NCI-H146 (cell line): ENCODE measurements at regions not wholly inside any gene's neighbourhood (a gene's known extent, or its start where the extent isn't known, plus 50 kb on each side); places are given as distances from the start of the nearest gene placed in this dataset.

Source experiments
- DNase-seq: peaks from one replicate; lab custom pipeline; 2025; lab: John Stamatoyannopoulos, UW

DNA sequence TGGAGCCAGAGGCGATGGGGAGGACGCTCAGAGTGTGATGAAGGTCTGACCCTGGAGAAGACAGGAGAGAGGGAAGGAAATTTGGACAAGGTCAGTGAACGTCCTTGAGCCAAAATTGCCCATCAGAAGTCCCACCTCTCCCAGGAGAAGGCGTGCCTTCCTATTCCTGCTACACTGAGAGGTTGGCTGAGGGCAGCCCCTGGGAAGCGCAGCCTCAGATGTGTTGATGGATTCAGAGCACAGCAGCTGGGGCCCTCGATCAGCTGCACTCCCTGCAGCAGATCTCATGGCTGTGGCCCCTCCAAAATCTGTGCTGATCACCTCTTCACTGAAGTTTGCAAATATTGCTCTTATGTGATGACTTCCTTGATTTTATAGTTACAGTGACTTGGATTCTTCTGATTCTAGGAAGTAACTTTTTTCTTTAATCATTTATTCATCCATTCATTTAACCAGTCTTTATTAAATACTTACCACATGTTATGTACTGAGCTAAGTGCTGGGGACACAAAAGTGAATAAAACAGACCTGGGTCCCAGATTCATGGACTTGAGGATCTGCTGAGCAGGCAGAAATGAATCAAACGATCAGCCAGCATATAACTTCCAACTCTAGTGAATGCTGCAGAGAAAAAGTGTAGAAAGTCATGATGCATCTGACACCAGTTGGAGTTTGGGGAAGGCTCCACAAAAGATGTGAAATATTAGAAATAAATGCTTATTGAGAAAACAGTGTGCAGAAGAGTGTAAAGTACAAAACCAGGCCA is 69.6 kb upstream of the ARMC2 start:
- no peak for DNase-seq

DNA sequence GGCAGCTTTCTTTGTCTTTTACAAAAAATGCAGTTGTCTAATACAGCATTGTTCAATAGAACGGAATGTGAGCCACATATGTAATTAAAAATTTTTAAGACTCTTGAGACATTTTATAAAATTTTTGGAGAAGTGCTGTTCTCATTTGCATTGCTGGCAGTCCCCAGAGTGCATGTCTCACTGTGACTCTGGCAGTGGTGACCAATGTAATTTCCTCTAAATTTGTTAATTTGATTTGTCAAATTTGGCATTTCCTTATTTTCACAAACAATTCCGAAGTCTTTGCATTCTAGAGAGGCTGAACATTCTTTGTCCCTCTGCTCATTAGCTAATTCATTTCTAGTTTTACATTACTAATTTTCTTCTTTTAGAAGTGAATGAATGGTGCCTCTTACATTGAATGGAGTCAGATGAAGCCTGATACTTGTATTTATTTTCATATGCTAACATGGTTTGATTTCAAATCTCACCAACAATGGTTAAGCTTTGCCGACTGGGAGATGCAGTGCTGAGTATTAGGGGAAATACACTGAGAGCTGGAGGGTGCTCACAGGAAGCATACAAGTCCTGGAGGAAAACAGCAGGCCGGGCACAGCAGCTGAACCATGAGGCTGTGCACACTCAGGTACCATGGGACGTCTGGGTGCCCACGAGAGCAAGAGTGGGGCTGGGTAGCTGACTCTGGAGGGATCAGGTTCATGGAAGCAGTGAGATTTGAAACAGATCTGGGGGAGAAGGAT is 68.5 kb upstream of the ARMC2 start:
- DNase-seq, result no peak

DNA sequence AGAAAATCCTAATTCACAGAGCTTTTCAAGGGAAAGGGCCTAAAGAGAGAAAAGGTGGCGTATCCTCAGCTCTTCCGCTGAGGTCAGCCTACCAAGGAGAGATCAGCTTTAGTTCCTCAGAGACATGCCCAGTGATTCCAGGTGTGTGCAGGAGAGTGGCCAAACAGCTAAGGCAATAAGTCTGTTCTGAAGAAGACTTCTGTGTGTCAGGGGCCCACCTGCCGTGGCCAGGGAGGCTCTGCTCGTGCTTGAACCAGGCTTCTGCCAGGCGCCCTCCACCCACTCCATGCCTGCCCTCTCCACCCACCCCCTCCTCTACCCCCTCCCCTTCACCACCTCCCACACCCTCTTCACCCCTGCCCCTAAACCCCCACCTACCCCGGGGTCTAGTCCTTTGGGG is 67.4 kb upstream of the ARMC2 start:
- DNase-seq, result no peak

DNA sequence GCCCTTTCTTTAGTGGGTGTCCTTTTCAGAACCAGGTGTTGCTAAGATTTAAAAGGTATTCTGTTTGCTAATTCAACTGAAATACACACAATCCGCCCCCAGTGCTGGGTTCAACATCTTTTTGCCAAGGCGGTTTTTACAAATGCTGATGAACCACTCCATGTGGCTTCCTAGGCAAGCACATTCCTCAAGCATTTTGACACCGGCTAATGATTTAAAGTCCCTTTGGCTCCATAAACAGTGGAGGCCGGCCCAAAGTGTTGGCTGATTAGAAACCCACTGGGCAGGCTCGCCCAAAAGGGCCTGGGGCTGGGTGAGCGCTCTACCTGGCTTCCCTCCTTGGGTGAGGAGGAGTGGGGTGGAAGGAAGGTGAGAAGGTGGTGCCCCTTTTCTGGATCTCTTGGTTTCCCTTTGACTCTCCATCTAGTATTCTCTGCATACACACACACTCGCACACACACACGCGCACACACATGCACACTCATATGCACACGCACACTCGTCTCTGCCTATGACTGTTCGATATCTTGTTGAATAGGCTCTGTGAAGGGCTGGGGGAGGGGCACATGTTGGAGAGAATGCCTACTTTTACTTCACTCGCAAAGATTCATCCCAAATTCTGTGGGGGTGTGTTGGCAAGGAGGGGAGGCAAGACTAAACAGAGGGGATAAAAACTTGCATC is 66.7 kb upstream of the ARMC2 start:
- no peak for DNase-seq

DNA sequence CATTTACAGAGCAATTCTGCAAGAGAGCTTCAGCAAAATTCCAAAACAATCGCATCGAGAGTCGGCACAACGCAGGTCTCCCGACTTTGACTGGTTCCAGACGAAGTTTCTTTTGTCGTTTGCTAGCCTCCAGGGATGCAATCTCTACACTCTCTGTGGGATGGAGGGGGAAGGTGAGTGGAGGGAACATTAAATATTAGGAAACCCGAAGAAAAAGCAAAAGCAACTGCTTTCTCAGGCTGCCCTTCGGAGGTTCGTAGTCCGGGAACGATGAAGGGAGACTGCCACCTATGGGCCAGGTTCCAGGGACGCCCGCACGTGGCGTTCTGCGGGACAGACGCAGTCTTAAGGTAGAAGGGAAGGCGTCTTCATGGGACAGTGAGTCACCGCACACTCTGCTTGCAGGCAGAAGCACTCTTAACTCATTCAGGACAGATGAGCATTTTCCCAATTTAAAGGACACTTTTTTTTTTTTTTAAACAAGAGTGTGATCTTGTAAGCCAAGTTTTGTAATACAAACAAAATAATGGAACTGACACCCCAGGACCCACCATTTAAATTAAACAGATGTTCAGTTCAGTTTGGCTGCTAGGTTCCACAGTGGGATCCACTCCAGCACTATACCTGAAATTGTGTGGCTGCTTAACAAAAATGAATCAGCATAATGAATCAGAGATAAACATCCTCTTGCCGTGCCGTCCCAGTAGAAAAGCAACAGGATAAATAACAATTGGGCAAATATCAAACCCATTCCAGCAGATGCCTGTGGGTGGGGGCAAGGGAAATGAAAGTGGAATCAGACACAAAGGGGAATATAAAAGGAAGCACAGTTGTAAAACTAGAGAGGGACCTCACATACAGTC is 65.8 kb upstream of the ARMC2 start:
- DNase-seq, result peak; percentile 58

DNA sequence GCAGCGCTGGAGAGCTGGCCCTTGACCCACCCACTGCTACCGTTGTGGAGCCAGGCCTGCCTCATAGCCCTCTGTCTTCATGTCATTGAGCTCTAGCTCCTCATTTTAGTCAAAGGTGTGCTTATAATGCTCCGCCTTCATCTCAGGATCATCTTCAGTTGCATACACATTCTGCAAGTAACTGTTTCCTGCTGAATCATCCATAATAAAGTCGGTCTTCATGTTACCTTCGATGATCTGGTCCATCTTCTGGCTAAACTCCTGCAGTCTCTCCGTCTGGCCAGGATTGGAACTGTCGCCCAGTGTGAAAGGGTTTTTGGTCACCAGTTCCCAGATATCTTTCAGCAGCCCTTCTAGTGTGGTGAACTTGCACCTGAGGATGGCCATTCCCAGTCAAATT is 62.6 kb upstream of the ARMC2 start:
- DNase-seq, result no peak

DNA sequence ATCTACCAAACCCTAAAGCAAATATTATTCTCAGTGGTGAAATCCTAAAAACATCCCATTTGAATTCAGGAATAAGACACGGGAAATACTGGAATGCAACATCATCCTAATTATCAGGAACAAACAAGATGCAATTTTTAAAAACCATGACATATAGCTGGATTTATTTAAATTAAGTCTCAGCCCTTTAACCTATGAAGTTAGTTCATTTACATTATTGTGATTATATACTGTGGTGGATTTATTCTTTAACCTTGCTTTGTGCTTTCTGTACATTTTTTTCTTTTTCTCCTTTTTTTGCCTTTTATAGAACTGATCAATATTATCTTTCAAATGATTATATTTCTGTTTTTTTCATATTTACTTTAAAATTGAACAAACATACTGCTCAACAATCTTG is 59.8 kb upstream of the ARMC2 start:
- DNase-seq, result no peak

DNA sequence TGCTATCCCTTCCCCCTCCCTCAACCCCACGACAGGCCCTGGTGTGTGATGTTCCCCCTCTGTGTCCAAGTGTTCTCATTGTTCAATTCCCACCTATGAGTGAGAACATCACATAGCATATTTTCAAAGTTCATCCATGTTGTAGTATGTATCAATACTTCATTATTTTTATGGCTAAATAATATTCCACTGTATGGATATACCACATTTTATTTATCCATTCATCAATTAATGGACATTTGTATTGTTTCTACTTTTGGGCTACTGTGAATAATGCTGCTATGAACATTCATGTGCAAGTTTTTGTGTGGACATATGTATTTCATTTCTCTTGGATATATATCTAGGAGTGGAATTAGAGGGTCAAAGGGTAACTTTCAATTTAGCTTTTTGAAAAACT is 58.7 kb upstream of the ARMC2 start:
- DNase-seq, result no peak

DNA sequence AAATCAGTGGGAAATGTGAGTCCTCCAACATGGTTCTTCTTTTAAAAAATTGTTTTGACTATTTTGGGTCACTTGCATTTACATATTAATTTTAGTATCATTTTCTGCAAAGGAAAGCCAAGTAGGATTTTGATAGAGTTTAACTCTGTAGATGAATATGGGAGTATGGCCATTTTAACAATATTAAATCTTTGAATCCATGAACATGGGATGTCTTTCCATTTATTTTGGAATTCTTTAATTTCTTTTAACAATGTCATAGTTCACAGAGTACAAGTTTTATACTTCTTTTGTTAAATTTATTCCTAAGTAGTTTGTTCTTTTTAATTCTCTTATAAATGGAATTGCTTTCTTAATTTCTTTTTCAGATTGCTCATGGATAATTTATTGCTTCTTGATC is 56.5 kb upstream of the ARMC2 start:
- DNase-seq, result no peak

DNA sequence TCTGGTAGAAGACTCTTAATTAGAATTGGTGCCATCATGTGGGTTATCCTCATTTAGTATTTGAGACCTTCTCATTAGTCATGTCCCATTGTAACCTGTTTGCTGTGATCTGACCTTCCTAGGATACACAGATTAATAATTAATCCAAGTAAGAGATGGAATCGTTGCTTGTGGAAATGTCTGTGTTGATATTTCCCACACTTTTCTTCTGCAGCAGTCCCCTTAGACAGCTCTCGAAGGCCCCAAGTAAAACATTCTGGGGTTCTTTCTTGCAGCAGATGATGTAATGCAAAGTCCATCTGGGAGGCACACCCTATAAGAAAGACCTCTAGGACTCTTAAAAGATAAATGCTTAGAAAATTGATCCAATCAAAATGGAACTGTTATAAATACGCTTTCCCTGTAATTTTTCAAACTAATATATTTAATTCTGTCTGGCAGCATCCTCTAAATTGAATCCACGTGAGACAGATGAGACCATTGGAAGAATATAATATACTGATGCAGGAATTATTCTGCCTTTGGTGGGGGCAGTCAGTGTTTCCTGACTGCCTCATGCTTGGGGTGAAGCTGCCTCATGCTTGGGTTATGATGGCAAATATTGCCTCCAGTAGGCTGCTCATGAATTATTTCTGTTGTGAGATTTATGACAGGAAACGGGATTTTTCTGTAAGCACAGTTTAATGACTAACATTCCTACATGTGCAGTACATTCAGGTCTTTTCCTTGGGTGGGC is 54.5 kb upstream of the ARMC2 start:
- no peak for DNase-seq

DNA sequence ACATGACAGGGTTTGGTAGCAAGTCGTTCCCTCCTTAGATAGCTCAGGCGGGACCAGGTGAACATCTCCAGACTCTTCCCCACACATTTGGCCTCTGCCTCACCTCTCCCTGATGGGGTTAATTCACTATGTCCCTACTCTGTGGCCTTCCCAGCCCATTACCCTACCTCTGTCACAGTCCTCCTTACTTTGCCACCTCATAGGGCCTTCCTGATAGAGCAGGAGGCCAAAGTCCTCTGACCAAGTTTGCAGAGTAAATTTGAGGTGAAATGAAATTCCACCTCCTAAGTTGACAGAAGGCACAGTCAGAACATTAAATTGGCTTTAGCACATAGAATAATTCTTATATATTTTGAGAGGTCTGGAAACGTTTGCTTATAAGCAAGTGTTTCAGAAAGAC is 53.1 kb upstream of the ARMC2 start:
- no peak for DNase-seq

DNA sequence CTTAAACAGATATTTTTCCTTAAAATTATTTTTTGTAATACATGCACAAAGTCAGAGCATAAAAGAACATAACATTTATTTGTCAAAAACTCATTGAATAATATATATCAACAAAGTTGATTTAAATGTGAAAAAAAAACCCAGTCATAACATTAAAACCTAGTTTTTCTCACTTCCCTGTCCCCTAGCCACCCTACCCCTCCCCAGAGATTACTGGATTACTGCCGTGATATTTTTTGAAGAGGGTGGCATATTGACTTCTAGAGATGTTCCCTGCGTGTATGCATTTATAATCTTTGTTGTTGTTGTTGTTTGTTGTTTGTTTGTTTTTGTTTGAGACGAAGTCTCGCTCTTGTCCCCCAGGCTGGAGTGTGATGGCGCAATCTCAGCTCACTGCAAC is 52.4 kb upstream of the ARMC2 start:
- no peak for DNase-seq

DNA sequence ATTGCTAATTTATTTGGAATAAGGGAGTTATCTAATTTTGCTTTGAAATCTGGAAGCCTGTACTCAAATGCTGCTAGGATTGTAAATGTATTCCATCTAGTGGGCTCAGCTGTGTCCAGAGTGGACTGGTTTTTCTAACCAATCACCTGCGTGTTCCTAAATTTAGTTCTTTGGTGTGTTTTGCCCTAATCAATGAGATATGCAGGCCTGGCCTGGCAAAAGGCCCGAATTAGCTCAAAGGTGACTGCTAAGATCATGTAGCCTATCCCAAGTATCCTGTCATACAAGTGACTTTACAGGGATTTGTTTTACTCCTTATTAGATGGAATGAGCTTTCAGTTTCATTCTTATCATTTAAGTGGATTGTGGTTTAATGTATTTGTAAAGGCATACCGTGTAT is 51.3 kb upstream of the ARMC2 start:
- no peak for DNase-seq

DNA sequence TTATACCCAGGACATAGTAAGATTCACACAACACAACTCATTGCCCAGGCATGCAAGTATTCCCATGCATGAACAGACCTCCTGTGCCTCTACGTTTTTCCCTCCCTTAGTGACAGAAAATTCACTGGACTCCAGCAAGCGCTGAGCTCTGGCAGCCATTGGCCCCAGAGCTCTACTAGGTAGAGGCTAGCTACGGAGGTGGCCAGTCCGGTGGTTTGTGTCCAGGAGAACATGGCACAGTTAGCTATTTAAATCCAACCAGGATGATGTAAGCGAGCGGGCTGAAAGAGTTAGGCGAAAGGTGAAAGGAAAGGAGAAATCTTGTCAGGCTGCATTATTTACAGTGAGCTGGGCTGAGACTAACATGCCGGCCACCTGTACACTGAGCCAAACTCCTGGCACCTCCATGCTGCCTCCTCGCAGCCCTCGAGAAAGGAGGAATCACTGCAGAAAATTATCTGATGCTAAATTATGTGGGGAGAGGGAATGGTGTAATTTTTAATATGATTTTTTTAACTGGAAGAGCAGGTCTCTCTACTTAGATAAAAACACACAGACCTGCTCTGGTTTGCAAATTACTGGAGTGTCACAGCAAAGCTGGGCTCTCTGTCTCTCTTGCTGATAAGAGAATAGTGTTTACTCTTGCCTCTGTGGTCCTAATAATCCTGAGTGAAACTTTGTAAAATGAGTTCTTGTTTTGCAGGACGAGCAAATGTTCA is 50.1 kb upstream of the ARMC2 start:
- DNase-seq, result no peak
